GM18858 (cell line): ENCODE measurements at regions not wholly inside any gene's neighbourhood (a gene's known extent, or its start where the extent isn't known, plus 50 kb on each side); places are given as distances from the start of the nearest gene placed in this dataset.

Source experiments
- ATAC-seq: cut with Tn5 transposase; IDR thresholded peaks from one replicate; pipeline ENCODE4 v1.9.1; 2021; ENCODE audit not compliant: unreplicated experiment

DNA sequence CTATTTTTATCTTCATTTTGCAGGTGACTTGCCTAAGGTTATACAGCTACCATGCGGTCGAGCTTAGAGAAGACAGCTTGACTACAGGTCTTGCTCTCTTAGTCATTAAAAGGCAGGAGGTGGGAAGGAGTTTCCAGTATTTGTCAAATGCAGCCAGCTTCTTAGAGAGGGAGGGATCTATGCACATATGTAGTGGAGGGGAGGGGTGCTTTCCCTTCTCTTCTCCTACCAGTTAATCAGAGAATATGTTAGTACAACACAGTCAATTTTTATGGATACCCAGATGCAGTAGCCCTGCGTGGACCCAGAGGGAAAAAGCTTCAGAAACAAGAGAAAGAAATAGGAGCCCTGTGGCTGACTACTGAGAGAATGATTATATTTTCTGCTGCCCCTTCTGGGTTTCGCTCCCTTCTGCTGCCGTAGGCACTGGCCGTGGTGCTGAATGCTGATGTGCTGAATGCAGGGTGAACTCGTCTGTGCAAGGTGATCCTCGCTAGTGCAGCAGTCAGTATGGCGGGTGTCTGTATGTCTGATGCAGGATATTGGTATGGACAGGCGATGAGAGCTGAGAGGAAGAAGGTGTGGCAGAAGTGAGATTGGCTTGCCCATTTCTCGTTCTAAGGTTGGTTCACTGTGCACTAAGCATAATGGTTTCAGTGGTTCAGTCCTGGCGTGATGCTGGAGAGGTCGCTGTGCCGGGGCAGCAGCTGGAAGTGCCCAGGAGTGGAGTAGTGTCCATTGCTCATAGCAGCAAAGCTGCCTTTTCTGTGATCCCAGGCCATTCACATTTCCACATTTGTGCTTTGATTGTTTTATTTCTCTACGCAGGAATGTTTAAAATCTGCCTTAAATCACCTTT lies 189.2 kb upstream of the PODXL start:
- ATAC-seq = no peak

DNA sequence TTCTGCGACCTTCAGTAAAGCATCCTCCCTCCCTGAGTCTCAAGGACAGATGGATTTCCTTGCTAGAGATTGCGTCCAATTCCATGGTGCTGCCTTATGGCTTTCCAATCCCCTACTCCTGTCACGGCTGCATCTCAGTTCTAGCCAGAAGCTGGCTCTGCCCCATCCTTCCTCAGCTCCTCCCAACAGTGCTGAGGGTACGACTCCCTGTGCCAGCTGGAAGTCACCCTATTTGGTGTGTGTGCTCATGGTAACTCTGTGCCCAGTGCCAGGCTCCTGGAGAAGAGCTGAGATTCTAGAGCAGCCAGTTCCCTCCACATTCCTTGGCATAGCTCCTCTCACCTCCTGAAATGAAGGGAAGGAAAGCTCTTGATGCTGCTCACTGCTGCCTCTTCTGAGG lies 185.0 kb upstream of the PODXL start:
- no peak for ATAC-seq

DNA sequence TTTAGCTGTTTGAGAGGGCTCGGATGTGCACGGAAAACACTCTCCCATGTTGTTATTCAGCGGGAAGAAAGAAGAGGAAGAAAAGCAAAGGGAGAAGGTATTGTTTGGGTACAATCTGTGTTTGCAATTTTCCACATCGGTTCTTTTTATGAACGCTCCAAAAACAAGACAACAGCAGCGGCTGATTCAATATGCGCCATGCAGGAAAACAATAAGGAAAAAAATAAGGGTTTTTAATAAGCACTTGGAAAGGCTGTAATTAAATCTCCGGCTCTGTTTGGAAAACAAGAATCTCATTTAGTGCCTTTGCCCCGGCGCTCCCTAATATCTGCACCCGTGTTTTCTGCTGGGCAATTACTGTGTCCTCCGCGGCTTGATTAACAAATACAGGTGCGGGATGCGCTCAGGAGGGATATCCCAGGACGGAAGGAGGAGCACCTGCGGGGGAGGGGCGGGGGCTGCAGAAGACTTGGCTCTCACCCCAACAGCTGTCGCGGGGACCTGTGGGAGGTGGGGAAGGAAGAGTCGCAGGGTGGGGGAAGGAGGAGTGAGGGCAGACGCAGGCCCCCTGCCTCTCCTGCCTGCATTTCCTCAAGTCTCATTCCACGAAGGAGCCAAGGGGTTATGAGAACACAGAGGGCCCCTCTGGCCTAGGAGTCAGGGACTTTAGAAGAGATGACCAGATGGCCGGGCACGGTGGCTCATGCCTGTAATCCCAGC lies 181.5 kb upstream of the PODXL start:
- ATAC-seq = no peak

DNA sequence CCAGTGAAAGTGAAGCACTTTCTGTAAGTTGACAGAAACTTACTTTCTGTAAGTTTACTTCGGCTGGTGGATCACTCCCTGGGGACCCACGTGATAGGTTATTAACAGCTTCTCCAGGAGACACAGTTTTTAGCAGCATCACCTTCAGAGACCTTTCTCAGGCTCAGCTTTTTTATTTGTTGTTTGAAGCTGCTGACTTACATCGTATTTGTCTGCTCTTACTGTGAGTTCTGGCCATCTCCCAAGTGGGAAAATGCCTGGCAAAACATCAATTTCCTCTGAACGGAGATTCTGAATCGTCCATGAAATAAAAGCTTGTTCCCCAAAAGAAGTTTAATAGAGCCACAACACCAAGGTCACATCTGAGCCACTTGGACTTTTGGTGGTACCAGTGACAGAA lies 178.7 kb upstream of the PODXL start:
- ATAC-seq = no peak

DNA sequence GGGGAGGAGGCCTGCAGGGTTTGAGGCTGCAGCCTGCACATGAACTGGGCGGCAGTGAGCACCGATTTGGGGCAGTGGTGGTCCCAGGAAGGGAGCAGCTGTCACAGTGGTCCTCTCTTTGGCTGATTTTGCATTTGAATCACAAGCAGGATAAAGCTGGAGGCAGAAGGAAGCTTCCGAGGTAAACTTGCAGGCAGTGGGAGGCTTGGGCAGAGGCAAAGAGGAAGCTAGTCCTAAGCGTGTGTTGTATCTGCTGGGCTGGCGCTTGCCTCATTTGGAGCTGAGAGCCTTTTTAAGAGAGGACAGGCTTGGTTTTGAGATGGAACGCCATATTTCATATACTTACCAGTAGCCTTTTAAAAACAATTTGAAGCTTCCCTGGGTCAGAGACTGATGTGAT lies 177.2 kb upstream of the PODXL start:
- no peak for ATAC-seq

DNA sequence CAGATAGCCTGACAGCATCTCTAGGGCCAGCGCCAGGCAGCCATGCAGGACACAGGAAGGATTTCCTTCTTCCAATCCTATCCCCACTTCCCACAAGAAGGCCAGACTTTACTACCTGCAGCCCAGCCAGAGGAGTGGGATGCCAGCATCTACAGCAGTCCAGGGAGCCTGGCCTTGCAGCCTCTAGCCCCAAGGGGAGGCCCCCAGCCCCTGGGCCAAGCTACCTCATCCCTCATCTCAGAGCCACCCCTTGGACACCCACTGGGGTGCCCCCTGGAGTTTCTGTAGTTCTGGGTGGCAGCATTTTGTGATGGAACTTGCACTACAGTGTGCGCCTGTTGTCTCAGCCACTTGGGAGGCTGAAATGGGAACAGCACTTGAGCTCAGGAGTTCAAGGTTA lies 170.8 kb upstream of the PODXL start:
- no peak for ATAC-seq

DNA sequence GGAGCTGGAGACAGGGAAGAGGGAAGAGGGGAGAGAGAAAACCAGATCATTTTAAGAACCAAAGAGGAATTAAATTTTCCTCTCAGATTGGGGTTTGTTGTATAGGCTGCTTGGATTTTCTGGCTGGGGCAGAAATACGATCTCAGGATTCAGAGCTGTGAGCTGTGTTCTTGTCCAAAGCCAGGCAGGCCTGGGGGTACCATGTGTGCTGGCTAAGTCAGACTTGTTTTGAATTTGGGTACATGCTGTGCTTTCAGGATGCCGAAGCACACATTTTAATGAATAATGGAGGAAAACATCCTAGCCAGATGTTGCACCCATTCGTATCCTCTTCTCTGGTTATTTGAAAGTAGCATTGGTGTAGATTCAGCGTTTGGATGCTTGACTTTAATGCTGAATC lies 170.3 kb upstream of the PODXL start:
- no peak for ATAC-seq

DNA sequence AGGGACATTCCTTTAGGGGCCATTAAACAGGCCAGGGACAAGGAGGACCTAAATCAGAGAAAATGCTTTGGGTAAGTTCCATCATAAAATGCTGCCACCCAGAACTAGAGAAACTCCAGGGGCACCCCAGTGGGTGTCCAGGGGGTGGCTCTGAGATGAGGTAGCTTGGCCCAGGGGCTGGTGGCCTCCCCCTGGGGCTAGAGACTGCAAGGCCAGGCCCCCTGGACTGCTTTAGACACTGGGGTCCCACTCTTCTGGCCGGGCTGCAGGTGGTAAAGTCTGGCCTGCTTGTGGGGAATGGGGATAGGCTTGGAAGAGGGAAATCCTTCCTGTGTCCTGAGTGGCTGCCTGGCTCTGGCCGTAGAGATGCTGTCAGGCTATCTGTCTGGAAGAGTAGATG lies 169.6 kb upstream of the PODXL start:
- ATAC-seq = no peak

DNA sequence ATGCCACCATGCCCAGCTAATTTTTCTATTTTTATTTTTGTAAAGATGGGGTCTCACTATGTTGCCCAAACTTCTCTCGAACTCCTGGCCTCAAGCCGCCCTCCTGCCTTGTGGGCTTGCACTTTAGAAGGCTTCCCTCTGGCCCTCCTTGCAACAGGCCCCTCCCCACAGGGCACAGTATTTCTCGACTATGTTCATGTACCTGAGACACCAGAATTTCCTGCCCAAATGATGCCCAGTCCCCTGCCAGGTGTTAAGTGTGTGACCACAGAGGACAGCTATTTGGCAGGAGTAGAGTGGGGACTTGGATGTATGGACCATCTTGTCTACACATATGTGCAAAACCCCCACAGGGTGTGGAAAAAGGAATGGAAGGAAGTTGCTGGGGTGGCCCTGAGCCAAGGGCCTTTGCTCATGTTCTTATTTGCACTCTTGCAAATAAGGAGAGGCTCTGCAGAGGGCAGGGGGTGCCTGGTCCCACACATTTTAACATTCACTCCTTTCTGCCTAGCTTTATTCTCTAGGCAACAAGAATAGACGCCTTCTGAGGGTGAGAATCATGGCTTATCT lies 168.4 kb upstream of the PODXL start:
- ATAC-seq = no peak

DNA sequence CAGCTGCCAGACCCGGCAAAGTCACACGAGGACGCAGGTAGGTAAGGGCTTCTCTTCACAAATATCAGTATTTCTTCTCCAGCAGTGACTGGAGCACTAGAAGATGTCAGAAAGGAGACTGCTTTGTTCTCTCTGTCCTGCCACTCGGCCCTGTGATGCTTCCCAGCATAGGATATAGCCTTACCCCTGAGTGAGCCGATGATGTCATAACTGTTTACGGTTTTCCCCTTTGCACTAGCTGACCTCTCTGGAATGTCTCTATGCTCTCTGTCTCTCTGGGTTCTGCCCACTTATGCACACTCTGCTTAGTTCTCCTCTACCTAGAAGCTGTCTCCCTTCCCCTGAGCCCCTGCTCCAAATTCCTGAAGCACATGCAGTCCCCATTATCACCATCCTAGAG lies 167.5 kb upstream of the PODXL start:
- no peak for ATAC-seq

DNA sequence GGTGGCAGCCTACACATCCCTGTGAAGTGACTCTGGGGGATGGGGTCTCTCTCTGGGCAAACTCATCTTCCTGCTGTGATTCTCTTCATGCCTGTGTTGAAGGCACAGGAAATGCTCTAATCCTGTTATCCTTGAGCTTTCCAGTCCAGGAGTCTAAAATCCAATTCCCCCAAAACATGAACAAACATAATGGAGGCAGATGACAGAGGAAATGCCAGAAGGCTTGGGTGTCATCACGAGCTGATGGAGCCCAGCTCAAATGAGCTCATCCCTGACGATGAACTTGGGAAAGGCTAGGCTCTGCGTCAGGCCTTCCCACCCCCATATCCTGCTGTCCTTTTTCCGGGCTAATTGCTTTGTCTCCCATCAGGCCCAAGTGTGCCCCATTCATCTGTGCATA lies 165.9 kb upstream of the PODXL start:
- no peak for ATAC-seq

DNA sequence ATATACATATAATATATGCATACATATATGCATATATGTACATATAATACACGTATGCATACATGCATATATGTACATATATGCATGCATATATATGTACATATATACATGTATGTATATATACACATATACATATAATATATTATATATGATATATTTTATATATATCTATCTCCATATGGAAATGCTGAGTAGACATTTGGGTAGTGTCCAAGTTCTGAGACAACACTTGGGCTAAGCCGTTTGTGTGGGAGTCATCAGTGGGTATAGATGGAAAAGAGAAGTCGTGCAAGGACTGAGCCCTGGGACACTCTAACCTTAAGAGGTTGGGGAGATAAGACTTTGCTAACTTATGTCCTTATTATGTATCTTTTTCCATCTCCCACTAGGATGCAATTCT lies 165.2 kb upstream of the PODXL start:
- no peak for ATAC-seq

DNA sequence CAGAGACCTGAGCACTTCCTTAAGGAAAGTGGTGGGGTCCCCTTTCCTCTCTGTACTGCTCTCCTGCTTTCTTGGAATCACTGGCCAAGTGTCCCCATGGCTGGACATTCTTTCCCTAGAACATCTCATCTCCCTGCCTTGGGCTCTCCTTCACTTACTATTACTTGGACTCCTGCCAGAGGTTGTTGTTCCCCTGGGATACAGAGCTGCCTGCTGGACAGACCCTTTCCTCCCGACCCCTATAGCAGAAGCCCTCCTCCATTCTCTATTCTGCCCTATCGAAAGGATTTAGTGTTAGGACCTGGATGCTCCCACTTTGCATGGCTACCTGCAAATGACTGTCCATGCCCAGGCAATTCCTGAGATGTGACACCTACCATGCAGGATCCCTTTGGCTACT lies 164.3 kb upstream of the PODXL start:
- no peak for ATAC-seq

DNA sequence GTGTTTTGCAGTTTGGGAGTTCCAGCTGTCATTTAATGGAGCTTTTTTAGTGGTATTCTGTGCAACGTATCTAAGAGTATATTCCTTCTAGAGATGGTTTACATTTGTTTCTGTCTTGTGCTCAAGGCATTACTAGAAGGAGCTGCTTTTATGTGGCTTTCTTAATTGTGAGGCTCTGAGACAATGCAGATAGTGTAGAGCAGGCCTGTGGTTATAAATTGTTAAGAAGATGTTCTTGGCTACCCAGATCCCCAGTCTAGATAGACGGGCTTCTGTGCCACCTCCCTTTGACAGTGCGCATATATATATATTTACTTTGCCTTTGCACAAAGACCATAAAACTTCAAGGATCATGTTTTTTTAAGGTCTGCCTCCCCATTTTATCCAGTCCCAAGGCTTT lies 160.8 kb upstream of the PODXL start:
- no peak for ATAC-seq

DNA sequence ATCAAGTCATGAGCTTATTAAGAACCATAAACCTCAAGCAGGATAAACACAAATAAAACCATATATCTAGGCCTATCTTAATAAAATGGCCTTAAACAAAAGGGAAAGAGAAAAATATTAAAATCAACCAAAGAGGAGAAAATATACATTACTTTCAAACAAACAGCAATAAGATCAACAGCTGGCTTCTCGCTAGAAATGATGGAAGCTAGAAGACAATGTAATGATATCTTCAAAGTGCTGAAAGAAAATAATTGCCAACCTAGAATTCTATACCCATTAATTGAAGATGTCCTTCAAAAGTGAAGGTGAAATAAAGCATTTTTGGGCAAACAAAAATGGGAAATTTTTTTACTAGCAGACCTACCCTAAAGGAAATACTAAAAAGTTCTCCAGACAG lies 142.9 kb upstream of the PODXL start:
- no peak for ATAC-seq

DNA sequence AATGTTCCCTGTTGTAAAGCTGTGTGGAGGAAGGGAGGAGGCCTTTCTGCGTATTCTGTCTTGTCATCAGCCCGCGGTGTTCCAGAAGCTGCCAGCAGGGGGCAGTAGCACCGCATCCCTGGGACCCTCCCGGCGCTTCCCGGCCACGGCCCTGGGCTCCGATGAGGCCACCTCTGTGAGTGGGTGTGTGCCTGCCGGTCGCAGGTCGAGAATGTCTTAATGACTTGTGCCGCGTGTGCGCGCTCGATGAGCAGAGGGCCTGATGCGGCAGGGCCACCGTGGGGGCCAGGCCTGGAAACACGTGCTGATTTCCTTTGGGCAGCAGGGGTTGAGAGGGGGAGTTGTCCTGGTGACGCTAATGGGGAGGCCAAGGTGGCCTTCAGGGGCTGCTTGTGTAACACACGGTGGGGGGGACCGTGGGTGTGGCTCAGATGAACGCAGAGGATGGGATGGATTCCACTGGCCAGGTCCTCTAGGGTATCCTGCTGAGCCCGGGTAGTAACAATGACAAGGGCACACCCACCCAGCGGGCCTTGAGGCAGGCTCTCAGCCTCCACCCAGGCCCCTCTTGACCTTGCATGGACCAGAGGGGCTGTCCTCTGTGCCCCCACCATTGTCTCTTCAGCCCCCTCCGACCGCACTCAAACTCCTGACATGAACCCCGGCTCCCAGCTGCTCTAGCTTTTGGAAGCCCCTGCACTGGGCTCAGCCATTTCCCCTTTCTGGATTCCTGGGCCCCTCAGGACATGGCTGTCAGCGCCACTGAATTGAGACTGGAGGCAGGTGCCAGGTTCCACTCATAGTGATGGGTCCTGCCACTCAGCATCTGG lies 135.9 kb upstream of the PODXL start:
- no peak for ATAC-seq

DNA sequence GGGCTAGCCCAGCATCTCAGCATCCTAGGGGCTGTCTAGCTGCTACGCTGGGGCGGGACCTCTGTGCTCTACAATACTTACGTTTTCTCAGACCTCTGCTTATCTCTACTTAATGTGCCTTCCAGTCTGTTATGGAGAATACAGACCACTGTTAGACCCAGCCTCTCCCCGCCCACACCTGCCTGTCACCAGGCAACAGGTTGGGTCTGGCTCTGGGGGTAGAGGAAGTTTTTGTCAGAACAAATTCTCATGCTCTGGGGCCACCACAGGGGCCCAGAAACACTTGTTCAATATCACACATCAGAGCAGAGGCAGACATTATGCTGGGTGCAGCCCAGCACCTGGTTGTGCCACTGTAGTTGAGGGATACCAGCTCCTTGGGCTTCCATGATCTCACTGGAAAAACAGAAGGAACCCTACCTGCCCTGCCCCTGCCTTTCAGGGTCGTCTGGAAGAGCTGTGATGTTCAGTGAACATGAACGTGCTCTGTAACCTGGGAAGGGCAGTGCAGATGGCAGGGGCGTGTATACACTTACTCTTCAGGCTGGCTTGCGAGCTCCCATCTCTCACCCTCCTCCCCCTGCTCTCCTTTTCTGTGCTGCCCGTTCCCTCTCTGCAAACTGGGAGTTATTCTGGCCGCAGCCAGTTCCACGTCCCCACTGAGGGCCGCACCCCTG lies 135.2 kb upstream of the PODXL start:
- ATAC-seq = no peak

DNA sequence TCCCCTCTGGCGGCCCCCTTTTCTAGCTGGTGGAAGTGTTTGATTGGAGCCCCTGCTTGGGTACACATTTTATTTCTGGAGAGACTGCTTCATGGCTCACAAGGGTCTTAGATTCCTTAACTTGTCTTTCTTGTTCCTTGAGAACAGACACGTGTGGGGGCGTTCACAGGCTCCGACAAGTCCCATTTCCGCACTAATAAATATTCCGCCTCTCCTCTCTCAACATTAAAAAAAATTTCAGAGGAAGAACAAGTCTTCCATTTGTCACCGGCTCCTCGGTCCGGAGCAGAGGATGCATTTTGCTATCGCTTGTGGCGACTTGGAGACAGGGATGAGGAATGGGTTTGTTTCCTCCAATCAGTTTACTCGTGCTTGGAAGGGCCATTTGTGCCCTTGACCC lies 134.0 kb upstream of the PODXL start:
- no peak for ATAC-seq

DNA sequence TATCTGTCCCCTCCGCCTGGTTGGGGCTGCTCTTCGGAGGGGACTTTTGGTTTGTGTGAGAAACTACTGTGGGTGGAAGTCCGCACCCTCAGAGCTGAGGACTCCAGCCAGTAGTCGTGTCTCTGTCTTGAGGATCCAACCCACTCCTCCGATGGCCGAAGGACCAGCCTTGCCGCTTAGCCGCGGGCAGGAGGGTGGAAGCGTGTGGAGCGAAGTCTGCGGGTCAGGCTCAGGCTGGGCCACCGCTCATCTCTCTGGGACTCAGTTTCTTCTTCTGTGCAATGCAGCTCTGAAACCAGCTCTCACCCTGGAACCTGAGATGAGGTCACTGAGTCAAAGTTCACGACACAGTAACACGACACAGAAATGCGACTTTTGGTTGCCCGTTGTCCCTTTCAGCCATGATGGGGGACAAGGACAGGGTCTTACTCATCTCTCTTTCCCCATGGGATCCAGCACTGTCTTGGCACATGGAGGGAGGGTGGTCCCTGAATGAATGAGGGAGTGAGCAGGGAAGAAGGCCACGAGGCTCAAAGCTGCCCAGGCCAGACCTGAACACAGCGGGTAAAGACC lies 133.3 kb upstream of the PODXL start:
- no peak for ATAC-seq
